Endothelial cell of umbilical vein (primary cell): ENCODE measurements at regions not wholly inside any gene's neighbourhood (a gene's known extent, or its start where the extent isn't known, plus 50 kb on each side); places are given as distances from the start of the nearest gene placed in this dataset.

Source experiments
- BruUV-seq: library from RNA; stranded (reverse); fragments of 400-500 nt; replicated peaks from 2 replicates; lab custom pipeline; 2021; lab: Mats Ljungman, UMichigan
- CTCF ChIA-PET: fragments of 300-600, 350-600 bp; sonication (Branson Sonifier 250); formaldehyde crosslinking; loops from one replicate; lab custom pipeline; 2021; ENCODE audit warnings: antibody characterized with exemption, inconsistent platforms; lab: Charles Lee
- POLR2A ChIA-PET: fragments of 300-600, 350-600 bp; sonication (Branson Sonifier 250); formaldehyde crosslinking; loops from one replicate; lab custom pipeline; 2021; ENCODE audit warnings: antibody characterized with exemption, inconsistent platforms; lab: Charles Lee
- DNase-seq: peaks from one replicate; pipeline ENCODE4 v3.0.0-alpha.2; 2011; ENCODE audit warnings: low read depth, low spot score
- FAIRE-seq: peaks from 2 replicates; lab custom pipeline; 2011; peaks lifted over from hg19 to GRCh38; lab: Jason Lieb, UNC
- H2AFZ ChIP-seq: 2 replicates; pipeline ENCODE4 v1.6.0; 2012; ENCODE audit warnings: low read depth, low read length, control low read depth, inconsistent platforms
- H3K27ac ChIP-seq: 2 replicates; pipeline ENCODE4 v1.5.1; 2011; ENCODE audit warnings: low read depth, mild to moderate bottlenecking, control low read depth, low read length, moderate library complexity; ENCODE audit not compliant: insufficient read depth
- H3K27me3 ChIP-seq, 2 experiments: 2 replicates each; pipeline versions ENCODE4 v1.6.0 to v1.6.1; 2011; ENCODE audit warnings: low read length in 2 of 2, mixed read lengths in 1 of 2; ENCODE audit not compliant: control insufficient read depth in 2 of 2, insufficient read depth in 2 of 2
- H3K36me3 ChIP-seq, 2 experiments: 2 replicates in 1 of 2; 3 replicates in 1 of 2; pipeline ENCODE4 v1.5.1; 2011; ENCODE audit warnings: low read length in 2 of 2, mild to moderate bottlenecking in 1 of 2, moderate library complexity in 1 of 2; ENCODE audit not compliant: control insufficient read depth in 2 of 2, insufficient read depth in 2 of 2; ENCODE audit errors: extremely low read depth in 1 of 2
- H3K4me1 ChIP-seq: 3 replicates; pipeline ENCODE4 v1.5.1; 2011; ENCODE audit warnings: mild to moderate bottlenecking, low read length; ENCODE audit not compliant: control insufficient read depth, insufficient read depth; ENCODE audit errors: extremely low read depth
- H3K4me2 ChIP-seq: 2 replicates; pipeline ENCODE4 v1.6.1; 2011; ENCODE audit warnings: low read length, control low read depth, mixed read lengths; ENCODE audit not compliant: insufficient read depth
- H3K4me3 ChIP-seq, 3 experiments: fragments of 200-600 bp in 1 of 3; sonication (generic), shearing (Covaris generic) in 1 of 3; replicated peaks in 1 of 3; 2 replicates each; pipeline ENCODE4 v1.5.1; 2011 to 2016; ENCODE audit warnings: control low read depth in 3 of 3, low read length in 3 of 3, mild to moderate bottlenecking in 2 of 3, inconsistent platforms in 1 of 3, low read depth in 1 of 3, moderate library complexity in 1 of 3; ENCODE audit not compliant: insufficient read depth in 1 of 3
- H3K79me2 ChIP-seq: 2 replicates; pipeline ENCODE4 v1.6.0; 2012; ENCODE audit warnings: low read length, inconsistent platforms; ENCODE audit not compliant: control insufficient read depth, insufficient read depth
- H3K9ac ChIP-seq: replicated peaks from 2 replicates; pipeline ENCODE3; 2011; ENCODE audit warnings: low read length, control low read depth; ENCODE audit not compliant: insufficient read depth; ENCODE audit errors: extremely low read depth
- H3K9me1 ChIP-seq: replicated peaks from 3 replicates; pipeline ENCODE4 v1.6.0; 2011; ENCODE audit warnings: mild to moderate bottlenecking, low read length; ENCODE audit not compliant: control insufficient read depth, insufficient read depth; ENCODE audit errors: extremely low read depth
- H3K9me3 ChIP-seq: replicated peaks from 2 replicates; pipeline ENCODE4 v1.5.1; 2012; ENCODE audit warnings: low read length, inconsistent platforms; ENCODE audit not compliant: control insufficient read depth, insufficient read depth
- H4K20me1 ChIP-seq: replicated peaks from 2 replicates; pipeline ENCODE3; 2011; ENCODE audit warnings: mild to moderate bottlenecking, low read length; ENCODE audit not compliant: control insufficient read depth, insufficient read depth; ENCODE audit errors: extremely low read depth
- FOS ChIP-seq: IDR thresholded peaks from 2 replicates; pipeline ENCODE4 v1.6.1; 2011; ENCODE audit warnings: mild to moderate bottlenecking, low read length, moderate library complexity, borderline replicate concordance; ENCODE audit not compliant: insufficient read depth
- GATA2 ChIP-seq: IDR thresholded peaks from 2 replicates; pipeline ENCODE4 v1.7.0; 2011; ENCODE audit warnings: low read depth, mild to moderate bottlenecking, moderate library complexity, mixed read lengths, low read length; ENCODE audit not compliant: insufficient read length, insufficient read depth
- JUN ChIP-seq: IDR thresholded peaks from 2 replicates; pipeline ENCODE4 v1.6.1; 2011; ENCODE audit warnings: borderline replicate concordance, low read depth; ENCODE audit not compliant: insufficient read length, insufficient read depth
- MYC ChIP-seq: IDR thresholded peaks from one replicate; pipeline ENCODE4 v1.6.1; 2011; ENCODE audit warnings: mild to moderate bottlenecking, low read depth, low read length
- POLR2A ChIP-seq: IDR thresholded peaks from 2 replicates; pipeline ENCODE4 v1.6.1; 2012; ENCODE audit warnings: low read depth, mild to moderate bottlenecking, control low read depth, low read length
- POLR2AphosphoS5 ChIP-seq: IDR thresholded peaks from 2 replicates; pipeline ENCODE4 v1.6.1; 2012; ENCODE audit warnings: low read depth, mild to moderate bottlenecking, control low read depth, low read length, moderate library complexity; ENCODE audit not compliant: insufficient read depth
- dilution Hi-C: fragments of 300-500 bp; cut with MboI; formaldehyde crosslinking; loops from one replicate; pipeline ENCODE4 v1.15.0; 2019; ENCODE audit warnings: low sequenced_read_pairs; ENCODE audit not compliant: extremely low pct_ligation_motif_present
- intact Hi-C: fragments of 100-400 bp; cut with micrococcal nuclease; formaldehyde crosslinking; loops from one replicate; pipeline ENCODE4 v1.10.0; 2022
- TF ChIP-seq, protein P1 (sequence below), 2 donors: IDR thresholded peaks; 1 replicate in 1 of 2; 2 replicates in 1 of 2; pipeline ENCODE4 v1.5.1; 2011; ENCODE audit warnings: low read length in 2 of 2, mild to moderate bottlenecking in 2 of 2, moderate library complexity in 2 of 2, control low read depth in 1 of 2, inconsistent platforms in 1 of 2, low read depth in 1 of 2; ENCODE audit not compliant: insufficient read depth in 1 of 2; ENCODE audit errors: extremely low read depth in 1 of 2
- TF ChIP-seq, protein P2 (sequence below): IDR thresholded peaks from 2 replicates; pipeline ENCODE4 v1.6.1; 2011; ENCODE audit not compliant: insufficient read depth, insufficient read length

DNA sequence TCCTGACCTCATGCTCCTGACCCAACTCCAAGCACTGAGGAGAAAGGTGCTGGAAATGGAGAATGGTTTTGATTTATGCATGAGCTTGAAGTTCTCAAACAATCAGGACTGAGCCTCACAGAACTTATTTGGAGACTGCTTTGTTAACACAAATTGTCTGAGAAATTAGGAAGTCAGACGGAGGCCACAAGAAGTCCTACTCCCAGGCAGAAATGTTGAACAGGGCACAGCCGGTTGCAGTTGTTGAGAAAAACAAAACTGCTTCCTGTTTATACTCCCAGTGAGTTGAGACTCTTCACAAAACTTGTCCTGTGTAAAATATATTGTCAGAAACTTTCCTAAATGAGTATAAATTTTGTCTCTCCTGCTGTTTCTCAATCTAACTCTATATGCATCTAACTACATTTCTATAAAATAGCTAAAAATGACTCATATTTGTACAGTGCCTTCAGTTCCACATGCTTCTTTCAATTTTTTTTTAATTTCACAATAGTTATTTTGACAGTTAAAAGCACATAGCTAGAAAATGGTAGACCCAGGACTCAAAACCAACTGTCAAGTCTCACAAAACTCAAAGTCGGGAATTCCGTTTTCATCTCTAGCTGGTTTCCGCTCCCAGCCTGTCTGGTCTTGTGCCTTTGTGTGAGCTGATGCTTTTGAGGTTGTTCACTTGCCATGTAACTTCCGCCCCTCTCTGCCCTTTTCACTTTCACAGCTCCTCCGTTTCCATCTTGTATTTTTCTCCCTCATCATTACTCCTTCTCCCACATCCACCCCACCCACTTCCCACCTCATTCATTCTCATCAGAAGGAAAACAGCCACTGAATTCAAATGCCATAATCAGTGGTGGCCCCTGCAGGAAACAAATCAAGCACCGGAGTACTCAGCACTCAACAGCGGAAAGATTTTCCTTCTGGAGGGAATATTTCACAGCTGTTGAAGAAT, 215.0 kb downstream of the SUCLG1 start:
- H3K36me3 ChIP-seq = no peaks in the 10 kb centered on the region
- H3K4me2 ChIP-seq = no peak overlapping the region
- peaks cover 1% of the 10 kb centered on the region for H3K9me3 ChIP-seq
- no peaks in the 10 kb centered on the region for H3K79me2 ChIP-seq
- no peak overlapping the region for H3K4me3 ChIP-seq
- H2AFZ ChIP-seq = no peak overlapping the region
- H3K4me1 ChIP-seq = no peaks in the 10 kb centered on the region
- FAIRE-seq = no peak
- ChIA-PET POLR2A (no interaction called here), CTCF (no interaction called here)
- no TSS peak for BruUV-seq
- no peaks in the 10 kb centered on the region for H3K9me1 ChIP-seq
- intact Hi-C loops = no loop called here
- DNase-seq = no peak
- dilution Hi-C loops = no loop called here
- no peak overlapping the region for H3K9ac ChIP-seq
- TF ChIP-seq FOS (no peak), JUN (no peak), POLR2A (no peak), POLR2AphosphoS5 (no peak), MYC (no peak), GATA2 (no peak)
- TF ChIP-seq, protein P1, sequence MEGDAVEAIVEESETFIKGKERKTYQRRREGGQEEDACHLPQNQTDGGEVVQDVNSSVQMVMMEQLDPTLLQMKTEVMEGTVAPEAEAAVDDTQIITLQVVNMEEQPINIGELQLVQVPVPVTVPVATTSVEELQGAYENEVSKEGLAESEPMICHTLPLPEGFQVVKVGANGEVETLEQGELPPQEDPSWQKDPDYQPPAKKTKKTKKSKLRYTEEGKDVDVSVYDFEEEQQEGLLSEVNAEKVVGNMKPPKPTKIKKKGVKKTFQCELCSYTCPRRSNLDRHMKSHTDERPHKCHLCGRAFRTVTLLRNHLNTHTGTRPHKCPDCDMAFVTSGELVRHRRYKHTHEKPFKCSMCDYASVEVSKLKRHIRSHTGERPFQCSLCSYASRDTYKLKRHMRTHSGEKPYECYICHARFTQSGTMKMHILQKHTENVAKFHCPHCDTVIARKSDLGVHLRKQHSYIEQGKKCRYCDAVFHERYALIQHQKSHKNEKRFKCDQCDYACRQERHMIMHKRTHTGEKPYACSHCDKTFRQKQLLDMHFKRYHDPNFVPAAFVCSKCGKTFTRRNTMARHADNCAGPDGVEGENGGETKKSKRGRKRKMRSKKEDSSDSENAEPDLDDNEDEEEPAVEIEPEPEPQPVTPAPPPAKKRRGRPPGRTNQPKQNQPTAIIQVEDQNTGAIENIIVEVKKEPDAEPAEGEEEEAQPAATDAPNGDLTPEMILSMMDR (IDR thresholded peaks at IDR 0.05; ENCODE audit: extremely low read depth in 1 of 2, insufficient read depth in 1 of 2, low read depth in 1 of 2, low read length in 2 of 2) = no peak
- TF ChIP-seq, protein P2, sequence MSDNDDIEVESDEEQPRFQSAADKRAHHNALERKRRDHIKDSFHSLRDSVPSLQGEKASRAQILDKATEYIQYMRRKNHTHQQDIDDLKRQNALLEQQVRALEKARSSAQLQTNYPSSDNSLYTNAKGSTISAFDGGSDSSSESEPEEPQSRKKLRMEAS = no peak
- H4K20me1 ChIP-seq = no peaks in the 10 kb centered on the region
- H3K27ac ChIP-seq = no peak overlapping the region
- H3K27me3 ChIP-seq = no peaks in the 10 kb centered on the region
